Left lobe of liver (tissue), 2 donors: ENCODE measurements at regions not wholly inside any gene's neighbourhood (a gene's known extent, or its start where the extent isn't known, plus 50 kb on each side); places are given as distances from the start of the nearest gene placed in this dataset.

ENCODE experiments used
- ATAC-seq: fragments of 200-7000 bp; cut with Tn5 transposase; one replicate; pipeline ENCODE4 v1.9.1; 2020; ENCODE audit warnings: mild to moderate bottlenecking, moderate library complexity
- DNase-seq: peaks from one replicate; pipeline ENCODE4 v3.0.0-alpha.2; 2020; ENCODE audit warnings: low spot score
- donor health status: DM: no; HTN: no; CAD: no; lungs with moderate emphysema.
- donor health status: DM: no; HTN: yes; CAD: no.

DNA sequence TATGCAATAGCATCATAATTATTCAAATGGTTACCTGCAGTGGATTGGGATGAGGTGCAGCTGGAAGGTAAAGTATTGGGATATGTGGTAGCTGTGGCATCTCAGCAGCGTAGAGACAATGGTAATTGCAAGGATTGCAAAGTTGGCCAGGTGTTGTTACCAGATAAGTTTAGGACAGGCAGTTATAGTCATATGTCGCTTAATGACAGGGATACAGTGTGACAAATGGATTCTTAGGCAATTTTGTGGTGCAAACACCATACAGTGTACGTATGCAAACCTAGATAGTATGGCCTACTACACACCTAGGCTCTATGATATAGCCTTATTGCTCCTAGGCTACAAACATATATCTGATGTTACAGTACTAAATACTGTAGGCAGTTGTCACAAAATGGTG lies 163.5 kb upstream of the LYZL2 start:
- DNase-seq (no peak), ATAC-seq (no peak)

DNA sequence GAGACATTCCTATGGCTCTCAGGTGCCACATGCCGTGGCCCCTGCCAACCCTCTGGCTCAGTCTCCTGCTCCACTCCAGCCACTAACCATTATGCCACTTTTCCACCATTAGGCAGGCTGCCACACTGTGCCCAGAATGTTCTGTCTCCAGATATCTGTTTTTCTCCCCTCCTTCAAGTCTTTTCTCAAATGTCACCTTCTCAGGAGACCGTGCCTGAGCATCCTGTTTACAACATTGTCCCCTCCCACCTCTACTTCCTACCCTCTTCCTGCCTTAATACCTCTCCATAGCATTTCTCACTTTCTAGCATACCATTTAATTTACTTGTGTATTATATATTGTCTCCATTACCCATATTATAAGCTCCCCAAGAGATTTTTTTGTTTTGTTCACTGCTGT lies 162.5 kb upstream of the LYZL2 start:
- ATAC-seq (no peak), DNase-seq (no peak)

DNA sequence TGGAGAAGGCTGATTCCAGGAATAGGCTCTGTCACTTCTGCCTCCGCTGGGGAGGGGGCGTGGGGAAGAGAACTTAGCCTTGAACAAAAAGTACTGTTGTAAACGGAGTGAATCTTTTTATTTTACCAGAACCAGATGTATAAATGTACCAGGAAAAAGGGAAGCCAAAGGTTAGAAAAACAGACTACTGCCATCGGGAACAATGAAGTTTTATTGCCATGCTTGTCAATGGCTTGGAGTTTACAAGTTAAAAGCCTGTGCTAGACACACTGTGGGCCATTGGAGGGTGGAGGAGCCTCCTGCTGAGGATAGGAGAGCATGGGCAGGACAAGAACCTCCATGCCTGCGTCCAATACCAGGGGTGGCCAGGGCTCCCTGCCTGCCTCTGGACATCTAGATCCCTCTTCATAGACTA lies 161.7 kb upstream of the LYZL2 start:
- ATAC-seq (no peak), DNase-seq (no peak)

DNA sequence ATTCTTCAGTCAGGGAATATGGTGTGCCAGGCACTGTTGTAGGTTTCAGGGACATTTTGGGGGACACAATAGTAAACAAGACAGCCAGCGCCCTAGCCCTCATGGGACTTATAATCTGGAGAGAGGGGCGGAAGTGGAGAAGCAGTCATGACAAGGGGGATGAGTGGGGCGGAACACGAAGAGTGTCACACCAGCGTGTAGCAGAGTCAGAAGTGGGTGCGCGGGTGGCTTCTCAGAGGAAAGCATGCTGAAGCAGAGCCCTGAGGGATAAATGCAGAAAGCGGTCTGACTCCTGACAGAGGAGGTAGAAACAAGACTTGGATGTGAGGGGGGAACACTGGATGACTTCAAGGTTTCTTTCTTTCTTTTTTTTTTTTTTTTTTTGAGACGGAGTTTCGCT lies 160.3 kb upstream of the LYZL2 start:
- no peak for DNase-seq
- no peak for ATAC-seq

DNA sequence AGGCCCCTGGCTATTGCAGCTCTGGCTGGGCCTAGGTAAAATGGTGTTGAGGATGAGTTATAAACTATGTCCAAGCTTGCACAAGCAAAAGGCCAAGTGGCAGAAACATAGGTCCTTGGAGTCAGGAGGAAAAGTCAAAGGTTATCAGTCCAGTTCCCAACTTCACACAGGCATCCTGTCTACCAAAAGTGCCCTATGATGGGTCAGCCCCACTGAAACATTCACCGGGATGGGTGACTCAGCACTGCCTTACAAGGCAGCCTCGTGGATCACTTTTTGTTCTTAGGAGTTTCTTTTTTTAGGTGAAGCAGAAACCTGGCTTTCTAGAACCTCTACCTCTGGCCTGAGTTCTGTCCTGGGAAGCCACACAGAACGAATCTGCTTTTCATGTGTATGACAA lies 158.8 kb upstream of the LYZL2 start:
- ATAC-seq (no peak), DNase-seq (no peak)

DNA sequence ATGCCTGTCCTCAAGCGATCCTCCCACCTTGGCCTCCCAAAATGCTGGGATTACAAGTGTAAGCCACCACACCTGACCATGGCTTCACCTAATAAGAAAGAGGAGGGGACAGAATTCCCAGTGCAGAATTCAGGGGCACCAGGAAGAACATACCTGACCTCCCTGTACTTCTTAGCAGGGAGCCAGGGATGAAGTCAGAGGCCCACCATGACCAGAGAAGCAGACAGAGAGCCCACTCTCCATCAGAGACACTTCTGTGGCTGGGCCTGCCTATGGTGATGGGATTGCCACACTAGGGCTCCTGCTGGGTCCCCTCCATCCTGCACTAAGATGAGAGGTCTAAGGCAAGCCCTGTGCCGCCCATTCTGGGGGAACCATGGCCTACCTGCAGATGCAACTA lies 157.4 kb upstream of the LYZL2 start:
- ATAC-seq: no peak
- no peak for DNase-seq

DNA sequence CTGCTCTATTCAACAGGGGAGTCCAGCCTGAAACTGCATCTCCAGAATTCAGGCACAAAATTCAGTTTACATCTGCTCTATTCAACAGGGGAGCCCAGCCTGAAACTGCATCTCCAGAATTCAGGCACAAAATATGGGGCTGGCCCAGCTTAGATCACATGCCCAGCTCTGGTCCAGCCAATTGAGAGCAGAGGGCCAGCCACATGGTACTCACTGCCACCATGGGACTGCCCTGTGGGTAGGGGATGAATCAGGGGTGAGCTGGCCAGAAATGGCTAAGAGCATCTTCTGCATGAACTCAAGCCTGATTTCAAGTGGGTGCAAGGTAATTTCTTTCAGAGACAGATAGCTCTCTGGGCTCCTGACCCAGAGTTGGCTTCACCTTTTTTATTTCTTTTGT lies 156.6 kb upstream of the LYZL2 start:
- ATAC-seq (no peak), DNase-seq (no peak)

DNA sequence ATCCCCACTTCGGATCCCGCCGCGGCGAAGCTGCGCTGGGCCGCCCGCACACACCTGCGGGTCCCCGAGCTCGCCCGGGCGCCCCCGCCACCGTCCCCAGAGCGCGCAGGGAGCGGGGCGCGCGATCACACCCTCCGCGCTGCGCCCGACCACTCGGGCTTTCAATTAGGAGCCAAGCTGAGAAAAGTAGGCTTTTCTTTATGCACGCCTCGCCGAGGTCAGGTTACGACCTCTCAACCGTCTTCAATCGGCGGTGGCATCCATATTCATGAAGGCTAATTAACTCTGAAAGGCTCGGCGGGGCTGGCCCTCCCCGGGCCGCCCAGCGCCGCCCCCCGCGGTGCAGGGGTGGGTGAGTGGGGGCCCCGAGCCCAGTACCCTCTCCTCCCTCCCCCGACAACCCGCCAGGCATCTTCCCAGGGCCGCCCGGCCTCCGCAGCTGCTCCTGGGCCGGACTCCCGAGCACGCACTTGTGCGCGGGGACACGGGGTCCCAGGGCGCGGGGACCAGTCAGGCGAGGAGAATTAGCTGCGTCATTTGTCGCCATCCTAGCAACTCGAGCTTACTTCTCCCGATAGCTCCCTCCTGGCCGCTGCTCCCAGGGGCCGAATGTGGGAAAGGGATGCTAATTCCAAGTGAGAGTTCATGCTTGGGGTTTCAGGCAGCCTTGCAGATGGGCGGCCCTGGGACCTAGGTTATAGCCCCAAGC lies 155.5 kb upstream of the LYZL2 start:
- peak; percentile 64 for DNase-seq
- ATAC-seq: peak; percentile 69

DNA sequence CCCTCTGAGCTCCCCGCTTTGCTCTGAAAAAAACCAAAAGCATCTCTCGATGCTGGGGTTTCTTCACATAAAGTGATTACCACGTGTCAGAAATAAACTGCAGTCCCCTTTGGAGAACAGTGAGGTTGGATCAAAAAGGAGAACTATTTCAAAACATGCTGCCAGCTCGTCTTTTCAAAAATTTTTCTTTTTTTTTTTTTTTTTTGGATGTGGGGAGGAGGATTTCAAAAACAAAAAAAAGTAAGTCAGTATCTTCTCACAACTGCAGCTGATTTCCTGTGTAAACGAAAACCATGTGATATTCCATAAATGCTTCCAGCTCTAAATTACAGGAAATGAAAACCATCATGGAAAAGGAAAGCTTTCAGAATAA lies 155.0 kb upstream of the LYZL2 start:
- ATAC-seq: peak; percentile 21
- DNase-seq: no peak

DNA sequence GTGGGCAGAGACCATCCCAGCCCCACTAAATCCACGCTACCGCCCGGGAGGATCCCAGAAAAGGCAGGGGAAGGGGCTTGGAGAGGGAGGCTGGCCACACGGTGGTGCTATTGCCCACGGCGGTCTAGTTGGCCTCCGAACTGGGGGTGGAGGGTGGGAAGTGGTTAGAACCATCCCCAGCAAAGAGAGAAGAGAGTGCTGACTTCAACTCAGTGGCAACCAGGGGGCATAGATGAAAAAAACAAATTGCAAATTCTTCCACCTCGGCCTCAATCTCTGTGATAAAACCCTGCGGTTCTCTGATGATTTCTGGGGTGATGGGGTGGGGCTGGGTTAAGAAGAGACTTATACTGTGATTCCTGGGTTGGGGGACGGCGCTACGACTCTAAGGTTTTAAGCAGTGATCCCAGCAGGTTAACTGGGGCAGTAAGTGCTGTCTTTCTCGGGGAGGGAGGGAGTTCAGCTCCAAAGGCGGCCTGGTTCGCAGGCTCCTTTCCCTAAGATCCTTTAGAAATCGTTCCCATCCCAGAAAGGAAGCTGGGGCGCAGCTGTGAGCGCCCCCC lies 154.5 kb upstream of the LYZL2 start:
- peak; percentile 74 for DNase-seq
- ATAC-seq: peak; percentile 89

DNA sequence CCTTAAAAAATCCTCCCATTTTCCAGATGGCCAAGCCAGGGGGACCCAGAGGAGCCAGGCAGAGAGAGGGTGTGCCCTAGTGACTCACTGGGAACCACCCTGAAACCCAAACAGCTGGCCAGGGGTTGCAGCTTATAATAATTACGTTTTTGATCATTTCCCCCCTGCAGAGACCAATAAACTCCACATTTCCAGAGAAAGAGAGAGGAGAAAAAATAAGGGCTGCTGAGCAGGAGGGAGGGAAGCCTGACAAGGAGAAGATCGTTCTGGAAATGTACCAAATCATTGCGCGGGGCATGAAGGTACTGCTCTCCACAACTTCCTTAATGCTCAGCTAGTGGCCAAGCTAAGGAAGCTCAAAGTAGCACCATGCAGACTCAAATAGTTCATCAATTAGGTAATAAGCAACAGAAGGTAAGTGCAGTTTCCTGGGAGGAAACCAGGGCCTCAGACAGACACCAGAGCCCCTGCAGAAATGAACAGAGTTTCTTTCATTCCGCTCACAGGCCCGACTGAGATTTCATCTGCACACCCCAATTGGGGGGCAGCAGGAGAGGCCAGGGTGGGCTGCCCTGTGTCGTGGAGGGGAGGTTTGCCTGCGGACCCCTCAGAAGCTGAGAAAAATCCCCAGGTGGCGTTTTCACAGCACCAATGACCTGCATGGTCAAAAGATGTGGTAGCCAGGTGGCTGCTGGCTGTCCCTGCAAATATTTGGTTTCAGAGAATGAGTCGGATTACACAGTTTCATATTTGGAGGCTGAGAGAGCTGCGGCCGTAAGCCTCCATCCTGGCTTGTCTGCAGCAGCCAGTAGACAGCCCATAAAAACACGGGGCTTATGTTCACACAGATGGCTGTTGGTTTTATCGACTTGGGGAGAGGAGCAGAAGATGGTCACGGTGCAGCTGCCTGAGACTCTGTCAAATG lies 153.2 kb upstream of the LYZL2 start:
- ATAC-seq (no peak), DNase-seq (no peak)

DNA sequence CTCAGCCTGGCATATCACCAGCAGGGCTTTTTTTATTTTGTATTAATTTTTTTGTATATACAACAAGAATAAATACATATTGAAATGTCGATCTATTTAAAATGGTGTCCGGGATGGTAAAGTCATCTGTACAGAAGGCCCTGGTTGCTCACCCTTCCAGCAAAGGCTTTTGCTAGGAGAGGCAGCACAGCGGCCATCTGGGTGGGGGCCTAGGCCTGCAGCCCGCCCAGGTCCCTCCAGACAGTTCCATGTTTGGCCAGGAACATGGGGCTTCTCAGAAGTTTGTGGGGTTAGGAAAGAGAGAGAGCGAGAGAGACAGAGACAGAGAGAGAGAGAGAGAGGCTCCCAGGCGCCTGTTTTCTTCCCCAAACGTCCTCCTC lies 152.6 kb upstream of the LYZL2 start:
- no peak for ATAC-seq
- no peak for DNase-seq

DNA sequence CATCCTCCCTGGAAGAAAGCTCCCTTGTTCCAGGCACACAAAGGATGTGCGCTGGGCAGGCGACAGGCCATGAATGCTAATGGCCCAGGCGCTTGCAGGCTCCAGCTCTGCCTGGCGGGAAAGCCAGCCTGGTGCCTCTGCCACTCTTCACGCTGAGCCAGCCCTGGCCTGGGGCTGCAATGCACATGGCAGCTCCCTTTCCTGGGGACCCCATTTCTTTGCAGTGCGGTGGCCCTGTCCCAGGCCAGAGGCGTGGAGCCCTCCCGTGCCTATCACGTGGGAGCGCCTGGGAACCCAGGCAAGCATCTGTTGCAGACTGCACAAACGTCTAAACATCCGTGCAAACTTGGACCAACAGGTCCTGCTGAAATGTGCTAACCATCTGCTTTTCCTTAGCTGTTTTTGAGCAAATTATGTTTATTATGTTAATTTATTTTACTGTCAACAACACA lies 152.1 kb upstream of the LYZL2 start:
- ATAC-seq (no peak), DNase-seq (no peak)

DNA sequence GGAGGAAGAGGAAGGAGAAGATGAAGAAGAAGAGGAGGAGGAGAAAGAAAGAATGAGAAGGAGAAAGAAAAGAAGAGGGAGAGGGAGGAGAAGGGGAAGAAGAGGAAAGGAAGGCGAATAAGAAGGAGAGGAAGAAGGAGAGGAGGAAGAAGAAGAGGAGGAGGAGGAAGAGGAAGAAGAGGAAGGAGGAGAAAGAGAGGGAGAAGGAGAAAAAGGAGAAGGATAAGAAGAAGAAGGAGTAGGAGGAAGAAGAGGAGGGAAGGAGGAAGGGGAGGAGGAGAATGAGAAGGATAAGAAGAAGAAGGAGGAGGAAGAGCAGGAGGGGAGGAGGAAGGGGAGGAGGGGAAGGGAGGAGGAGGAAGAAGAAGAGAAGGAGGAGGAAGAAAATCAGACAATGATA lies 149.2 kb upstream of the LYZL2 start:
- ATAC-seq (no peak), DNase-seq (no peak)

DNA sequence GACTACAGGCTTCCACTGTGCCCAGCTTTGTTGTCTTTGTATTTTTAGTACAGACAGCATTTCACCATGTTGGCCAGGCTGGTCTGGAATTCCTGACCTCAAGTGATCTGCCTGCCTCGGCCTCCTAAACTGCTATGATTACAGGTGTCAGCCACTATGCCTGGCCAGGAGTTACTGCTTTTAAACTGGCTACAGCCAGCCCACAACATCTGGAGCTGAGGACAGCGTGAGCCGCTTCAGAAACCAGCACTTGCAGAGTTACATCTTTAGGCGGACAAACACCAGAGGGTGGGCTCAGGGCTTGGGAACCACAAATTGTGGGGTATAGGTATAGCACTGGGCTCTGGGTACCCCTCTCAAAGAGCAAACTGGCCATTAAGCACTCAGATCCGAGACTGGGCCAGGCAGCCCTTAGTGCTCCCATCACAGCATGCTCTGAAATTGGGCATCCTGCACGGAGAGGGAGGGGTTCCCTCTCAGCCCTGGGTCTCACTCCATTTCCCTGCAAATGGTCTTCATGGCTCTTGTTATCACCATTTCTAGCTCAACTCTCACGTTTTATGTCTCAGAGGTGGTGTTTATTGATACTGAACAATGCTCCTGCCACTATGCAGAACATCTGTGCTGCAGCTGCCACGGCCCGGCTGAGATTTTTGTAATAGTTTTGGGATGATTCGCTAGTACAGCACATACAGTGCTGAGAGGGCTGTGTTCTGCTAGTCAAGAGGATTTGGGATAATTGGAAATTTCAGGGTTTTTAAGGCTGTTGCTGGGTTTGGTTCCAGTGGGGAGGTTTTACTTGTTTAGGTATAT lies 146.4 kb upstream of the LYZL2 start:
- no peak for DNase-seq

DNA sequence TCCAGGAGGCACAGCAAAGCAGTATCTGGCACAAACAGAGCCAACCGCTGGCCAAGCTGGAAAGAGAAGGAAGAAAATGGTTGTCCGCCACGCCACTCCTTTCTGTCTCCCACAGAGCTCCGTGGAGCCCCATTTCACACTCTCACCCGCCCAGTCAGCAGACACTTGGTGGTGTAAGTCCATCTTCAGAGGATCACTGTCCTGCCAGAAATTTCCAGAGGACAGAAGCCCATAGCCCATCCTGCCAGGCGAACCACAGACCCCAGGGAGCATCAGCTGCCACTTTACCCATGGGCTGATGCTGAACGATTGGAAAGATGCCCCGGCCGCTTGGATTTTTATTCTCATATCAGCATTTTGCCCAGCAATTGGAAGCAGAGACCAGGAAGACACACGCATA lies 144.7 kb upstream of the LYZL2 start:
- DNase-seq: no peak
- no peak for ATAC-seq

More for the DNA sequence above, 146.4 kb upstream of the LYZL2 start:
- no peak for ATAC-seq

DNA sequence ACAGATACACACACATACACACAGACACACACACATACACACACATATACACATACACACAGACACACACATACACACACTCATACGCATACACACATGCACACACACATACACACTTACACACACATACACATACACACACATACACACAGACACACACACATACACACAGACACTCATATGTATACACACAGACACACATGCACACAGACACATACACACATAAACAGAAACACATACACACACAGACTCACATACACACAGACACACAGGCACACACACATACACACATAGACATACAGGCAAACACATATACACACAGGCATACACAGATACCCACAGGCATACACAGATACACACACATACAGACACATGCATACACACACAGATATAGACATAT lies 143.9 kb upstream of the LYZL2 start:
- DNase-seq (no peak), ATAC-seq (no peak)

DNA sequence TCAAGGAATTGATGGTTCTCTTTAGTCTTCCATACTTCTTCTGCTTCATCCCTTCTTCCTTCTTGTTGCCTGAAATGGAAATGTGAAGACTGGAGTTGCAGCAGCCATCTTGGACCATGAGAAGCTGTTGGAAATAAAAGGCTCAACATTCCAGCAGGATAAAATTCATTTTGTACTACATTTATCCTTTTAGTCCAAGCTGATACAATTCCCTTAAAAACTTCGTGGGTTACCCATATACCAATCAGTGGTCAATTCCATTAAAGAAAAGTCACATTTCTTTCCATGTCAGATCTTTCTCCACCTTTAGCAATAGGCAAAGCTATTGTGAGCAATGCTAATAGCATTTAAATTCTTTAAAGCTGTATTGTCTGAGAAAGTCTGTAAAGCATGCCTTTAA lies 141.3 kb upstream of the LYZL2 start:
- no peak for ATAC-seq
- DNase-seq: no peak

DNA sequence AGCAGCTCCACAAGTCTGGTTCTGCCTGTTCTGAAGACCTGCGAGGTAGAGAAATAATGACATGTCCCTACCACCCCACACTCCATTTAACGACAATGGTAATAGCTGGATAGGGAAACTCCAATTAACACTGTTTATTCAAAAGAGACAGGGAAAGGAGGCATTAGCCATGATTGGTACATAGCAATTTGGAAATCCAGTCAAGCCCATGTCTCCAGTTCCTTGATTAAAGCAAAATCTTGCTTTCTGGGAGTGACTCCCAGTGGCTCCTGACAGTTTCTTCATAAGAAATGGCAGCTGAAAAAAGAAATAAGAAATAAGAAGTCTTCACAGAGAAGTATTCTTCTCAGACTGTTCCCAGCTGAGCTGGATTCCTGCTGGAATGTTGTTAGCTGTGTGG lies 140.7 kb upstream of the LYZL2 start:
- DNase-seq (no peak), ATAC-seq (no peak)

DNA sequence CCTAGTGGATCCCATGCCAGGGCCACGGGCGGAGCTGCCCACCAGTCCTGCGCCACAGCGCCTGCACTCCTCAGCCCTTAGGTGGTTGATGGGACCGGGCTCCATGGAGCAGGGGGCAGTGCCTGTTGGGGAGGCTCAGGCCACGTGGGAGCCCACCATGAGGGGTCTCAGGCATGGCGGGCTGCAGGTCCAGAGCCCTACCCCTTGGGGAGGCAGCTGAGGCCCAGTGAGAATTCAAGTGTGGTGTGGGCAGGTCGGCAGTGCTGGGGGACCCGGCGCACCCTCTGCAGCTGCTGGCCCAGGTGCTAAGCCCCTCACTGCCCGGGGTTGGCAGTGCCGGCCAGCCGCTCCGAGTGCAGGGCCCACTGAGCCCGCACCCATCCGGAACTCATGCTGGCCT lies 139.8 kb upstream of the LYZL2 start:
- ATAC-seq: no peak
- DNase-seq: no peak

DNA sequence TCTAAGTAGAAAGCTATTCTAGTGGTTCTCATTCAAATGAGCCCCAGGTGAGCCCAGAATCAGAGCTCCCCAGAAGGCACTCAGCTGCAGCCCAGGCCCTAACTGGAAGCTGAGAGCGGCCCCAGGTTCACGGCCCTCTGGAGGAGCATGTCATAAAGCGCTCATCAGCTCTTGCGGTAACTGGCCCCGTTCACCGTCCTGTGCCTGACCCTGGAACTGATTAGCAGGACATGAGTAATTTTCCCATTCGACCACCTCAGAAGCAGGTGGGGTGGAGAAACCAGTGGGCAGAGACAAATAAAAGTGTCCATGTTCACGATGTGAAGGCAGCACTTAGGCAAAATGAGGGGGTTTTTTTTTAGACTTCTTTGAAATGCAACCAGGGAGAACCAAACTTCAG lies 136.1 kb upstream of the LYZL2 start:
- ATAC-seq: no peak
- DNase-seq: no peak
